ENCODE measurements at regions not wholly inside any gene's neighbourhood (a gene's known extent, or its start where the extent isn't known, plus 50 kb on each side); places are given as distances from the start of the nearest gene placed in this dataset.

DNA sequence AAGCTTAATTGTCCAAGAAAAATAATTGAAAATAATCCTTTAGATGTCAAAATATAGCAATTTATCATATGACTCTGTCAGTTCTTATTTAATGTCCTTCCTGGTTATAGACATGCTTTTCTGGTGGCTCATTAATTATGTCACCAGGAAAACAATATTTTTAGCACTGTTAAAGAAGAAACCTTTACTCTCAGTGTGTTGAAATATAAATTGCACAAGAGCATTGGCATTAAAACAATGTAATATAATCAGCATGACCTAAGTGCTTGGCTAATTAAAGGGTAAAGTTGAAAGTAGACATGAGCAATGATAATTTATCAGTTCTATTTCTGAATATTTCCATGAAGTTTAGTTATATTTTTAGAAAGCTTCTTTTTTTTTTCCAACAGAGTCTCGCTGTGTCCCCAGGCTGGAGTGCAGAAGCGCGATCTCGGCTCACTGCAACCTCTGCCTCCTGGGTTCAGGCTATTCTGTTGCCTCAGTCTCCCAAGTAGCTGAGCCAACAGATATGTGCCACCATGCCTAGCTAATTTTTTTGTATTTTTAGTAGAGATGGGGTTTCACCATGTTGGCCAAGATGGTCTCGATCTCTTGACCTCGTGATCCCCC, 232.3 kb downstream of the JRKL start:
- TF ChIP-seq POLR2AphosphoS5 (IDR thresholded peaks at IDR 0.05) = no peak
- TF ChIP-seq CTCF (IDR thresholded peaks at IDR 0.05) = no peak

Measured in sigmoid colon (tissue), 4 donors.